Nephron progenitor cell (in vitro differentiated cells): ENCODE measurements at regions not wholly inside any gene's neighbourhood (a gene's known extent, or its start where the extent isn't known, plus 50 kb on each side); places are given as distances from the start of the nearest gene placed in this dataset.

Experiments
- DNase-seq: peaks from one replicate; pipeline ENCODE4 v3.0.0; 2021
- H3K27ac Mint-ChIP-seq: 2 replicates; pipeline ENCODE4 v1.8.0; 2021; ENCODE audit warnings: mild to moderate bottlenecking, moderate library complexity, mixed read lengths
- H3K27me3 Mint-ChIP-seq: 2 replicates; pipeline ENCODE4 v1.8.0; 2021; ENCODE audit warnings: mild to moderate bottlenecking, low read depth, mixed read lengths; ENCODE audit not compliant: poor library complexity
- H3K36me3 Mint-ChIP-seq: 2 replicates; pipeline ENCODE4 v1.8.0; 2021; ENCODE audit warnings: low read depth, mixed read lengths
- H3K4me1 Mint-ChIP-seq: 2 replicates; pipeline ENCODE4 v1.8.0; 2021; ENCODE audit warnings: mixed read lengths
- H3K4me3 Mint-ChIP-seq: 2 replicates; pipeline ENCODE4 v1.8.0; 2021; ENCODE audit warnings: mild to moderate bottlenecking, moderate library complexity, mixed read lengths
- H3K9me3 Mint-ChIP-seq: 2 replicates; pipeline ENCODE4 v1.8.0; 2021; ENCODE audit warnings: mild to moderate bottlenecking, moderate library complexity, mixed read lengths
- CTCF ChIP-seq: fragments of 200-600 bp; sonication (generic); IDR thresholded peaks from 2 replicates; pipeline ENCODE4 v1.5.0; 2021; ENCODE audit warnings: antibody characterized with exemption

DNA sequence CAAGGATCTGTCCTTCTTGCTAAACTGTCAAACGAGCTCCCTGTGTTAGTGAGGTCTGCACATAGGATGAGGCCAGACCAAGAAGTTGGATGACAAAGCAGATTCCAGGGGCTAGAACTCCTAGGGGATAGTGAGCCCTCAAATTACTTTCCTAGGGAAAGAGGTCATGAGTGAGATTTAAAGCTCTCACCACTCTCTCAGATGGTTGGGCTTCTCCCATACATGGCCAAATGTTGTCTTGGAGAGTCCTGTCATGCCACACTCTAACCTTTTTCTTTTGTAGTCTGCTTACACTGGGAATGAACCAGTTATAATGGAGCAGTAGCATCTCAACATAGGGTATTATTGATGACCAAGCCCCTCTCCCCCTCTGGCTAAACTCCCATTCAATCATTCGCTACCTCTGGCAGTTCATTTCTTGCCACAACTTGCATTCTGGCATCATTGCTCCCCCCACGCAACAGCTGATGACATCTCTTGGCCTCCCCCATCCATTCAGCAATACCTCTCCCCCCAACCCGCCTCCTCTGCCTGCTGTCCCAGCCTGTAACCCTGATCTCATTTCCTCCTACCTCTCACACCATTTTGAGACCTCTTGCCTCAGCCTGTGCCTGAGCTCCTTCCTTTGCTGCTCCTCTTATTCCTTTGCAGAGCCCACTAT, 64.7 kb upstream of the CISTR start:
- Mint-ChIP-seq H3K9me3 (no peaks in the 10 kb centered on the region), H3K36me3 (no peaks in the 10 kb centered on the region), H3K27me3 (peaks cover 55% of the 10 kb centered on the region), H3K4me3 (no peak overlapping the region), H3K4me1 (peaks cover 5% of the 10 kb centered on the region), H3K27ac (no peak overlapping the region)
- DNase-seq, result no peak
- no peak for TF ChIP-seq CTCF

GRCh38 chr12:53817021-53817389, 65.2 kb upstream of the CISTR start:
- H3K27me3 Mint-ChIP-seq, result peaks cover 60% of the 10 kb centered on the region
- peaks cover 5% of the 10 kb centered on the region for H3K4me1 Mint-ChIP-seq
- no peak for DNase-seq
- no peaks in the 10 kb centered on the region for H3K36me3 Mint-ChIP-seq
- no peak overlapping the region for H3K27ac Mint-ChIP-seq
- H3K4me3 Mint-ChIP-seq, result no peak overlapping the region
- no peak for TF ChIP-seq CTCF
- no peaks in the 10 kb centered on the region for H3K9me3 Mint-ChIP-seq

DNA sequence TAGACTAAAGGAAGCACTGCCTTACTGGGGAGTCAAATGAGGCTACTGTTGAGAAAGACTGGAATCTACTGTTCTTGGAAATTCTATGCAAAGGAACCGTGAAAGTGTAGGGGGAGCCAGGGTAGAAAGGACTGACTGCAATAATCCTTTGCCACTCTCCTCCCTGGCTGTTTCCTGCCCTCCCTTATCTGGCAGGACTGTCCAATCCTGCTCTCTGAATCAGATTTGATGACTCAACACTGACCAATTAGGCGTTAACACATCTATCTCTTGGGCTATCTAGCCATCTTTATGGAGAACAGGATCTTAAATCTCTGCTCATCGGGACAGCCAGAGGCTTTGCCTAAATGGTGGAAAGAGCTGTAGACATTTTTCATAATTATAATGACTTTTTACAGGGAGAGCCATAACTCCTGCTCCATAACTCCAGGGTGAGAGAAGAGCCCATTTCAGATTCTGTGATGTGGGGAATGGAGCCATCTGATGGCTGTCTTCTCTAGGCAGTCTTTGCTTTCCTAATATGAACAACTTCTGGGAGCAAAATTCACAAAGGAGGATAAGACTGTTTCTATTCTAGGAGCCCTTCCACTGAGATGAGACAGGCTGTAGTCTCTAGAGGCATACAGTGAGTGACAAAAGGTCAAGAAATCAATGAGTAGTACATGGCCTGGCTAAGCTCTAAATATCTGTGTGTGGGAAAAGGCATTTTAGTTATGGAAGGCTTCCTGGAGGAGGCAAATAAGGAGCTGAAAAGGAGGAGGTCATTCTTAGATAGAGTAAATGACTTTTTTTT, 68.9 kb upstream of the CISTR start:
- no peak overlapping the region for H3K4me3 Mint-ChIP-seq
- no peak for TF ChIP-seq CTCF

DNA sequence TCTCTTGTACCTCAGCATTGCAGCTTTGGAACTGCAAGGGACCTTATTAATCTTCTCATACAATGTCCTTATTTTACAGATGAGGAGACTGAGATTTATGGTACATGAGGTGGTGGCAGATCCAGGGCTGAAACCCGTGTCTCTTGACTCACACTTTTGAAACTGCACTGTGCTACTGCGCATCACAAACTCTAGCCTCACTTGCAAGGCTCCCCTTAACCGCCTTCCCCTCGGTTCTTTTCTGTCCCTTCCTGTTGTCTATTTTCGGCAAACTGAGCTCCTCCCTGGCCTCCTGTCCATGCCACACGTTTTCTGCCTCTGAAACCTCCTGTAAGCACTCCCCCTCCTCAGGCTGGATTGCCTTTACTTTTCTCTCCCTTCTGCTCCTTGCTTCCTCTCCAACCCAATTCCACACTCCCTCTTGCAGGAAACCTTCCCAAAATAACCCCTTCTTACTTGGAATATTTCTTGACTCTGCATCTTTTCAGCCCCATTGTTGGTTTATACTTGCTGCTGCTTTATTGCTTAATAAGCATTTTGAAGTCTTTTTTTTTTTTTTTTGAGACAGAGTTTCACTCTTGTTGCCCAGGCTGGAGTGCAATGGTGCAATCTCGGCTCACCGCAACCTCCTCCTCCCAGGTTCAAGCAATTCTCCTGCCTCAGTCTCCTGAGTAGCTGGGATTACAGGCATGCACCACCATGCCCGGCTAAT, 72.4 kb upstream of the CISTR start:
- no peak overlapping the region for H3K4me3 Mint-ChIP-seq

More for the DNA sequence above, 68.9 kb upstream of the CISTR start:
- H3K4me1 Mint-ChIP-seq, result peaks cover 10% of the 10 kb centered on the region
- H3K27ac Mint-ChIP-seq, result no peak overlapping the region
- no peaks in the 10 kb centered on the region for H3K36me3 Mint-ChIP-seq
- DNase-seq, result no peak
- H3K27me3 Mint-ChIP-seq, result peaks cover 83% of the 10 kb centered on the region
- no peaks in the 10 kb centered on the region for H3K9me3 Mint-ChIP-seq

DNA sequence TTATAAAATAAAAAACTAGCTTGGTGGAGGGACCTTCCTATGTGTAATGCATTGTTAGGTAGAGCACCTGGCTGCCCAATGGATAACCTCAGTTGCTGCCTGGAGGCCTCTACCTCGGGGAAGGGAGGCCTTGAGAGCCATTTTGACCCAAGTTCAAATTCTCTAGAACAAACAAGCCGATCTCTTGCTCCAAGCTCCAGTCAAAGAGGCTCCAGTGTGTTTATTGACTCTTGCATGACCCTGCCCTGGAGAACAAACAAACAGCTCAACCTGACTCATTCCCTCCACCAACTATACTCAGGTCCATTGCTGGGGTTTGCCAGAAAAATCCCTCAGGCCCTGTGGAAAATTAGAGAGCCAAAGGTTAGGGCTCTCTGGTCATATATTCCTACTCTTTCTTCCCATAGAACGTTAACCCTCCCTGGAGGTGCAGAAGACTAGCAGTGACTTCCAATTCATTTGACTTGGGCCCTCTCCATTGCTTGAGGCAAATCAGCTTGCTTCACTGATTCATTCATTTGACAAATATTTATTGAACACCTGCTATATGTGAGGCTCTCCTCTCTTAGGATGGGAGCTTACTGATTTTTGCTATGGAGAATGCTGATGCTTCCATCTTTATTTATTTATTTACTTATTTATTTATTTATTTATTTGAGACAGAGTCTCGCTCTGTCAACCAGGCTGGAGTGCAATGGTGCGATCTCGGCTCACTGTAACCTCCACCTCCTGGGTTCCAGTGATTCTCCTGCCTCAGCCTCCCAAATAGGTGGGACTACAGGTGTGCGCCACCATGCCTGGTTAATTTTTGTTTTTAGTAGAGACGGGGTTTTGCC, 73.7 kb upstream of the CISTR start:
- peaks cover 4% of the 10 kb centered on the region for H3K4me1 Mint-ChIP-seq
- no peaks in the 10 kb centered on the region for H3K36me3 Mint-ChIP-seq
- no peak for TF ChIP-seq CTCF
- no peak overlapping the region for H3K4me3 Mint-ChIP-seq
- no peak overlapping the region for H3K27ac Mint-ChIP-seq
- no peak for DNase-seq
- peaks cover 45% of the 10 kb centered on the region for H3K27me3 Mint-ChIP-seq
- H3K9me3 Mint-ChIP-seq, result no peaks in the 10 kb centered on the region

More for the DNA sequence above, 72.4 kb upstream of the CISTR start:
- Mint-ChIP-seq H3K27me3 (peaks cover 58% of the 10 kb centered on the region), H3K9me3 (no peaks in the 10 kb centered on the region), H3K4me1 (peaks cover 4% of the 10 kb centered on the region), H3K27ac (no peak overlapping the region), H3K36me3 (no peaks in the 10 kb centered on the region)
- TF ChIP-seq CTCF, result no peak
- no peak for DNase-seq
